ENCODE measurements at regions not wholly inside any gene's neighbourhood (a gene's known extent, or its start where the extent isn't known, plus 50 kb on each side); places are given as distances from the start of the nearest gene placed in this dataset.

GRCh38 chr4:151951671-151952050, 190.9 kb upstream of the GATB start:
- no peak overlapping the region for H3K18ac ChIP-seq (ENCODE audit: insufficient read length, low read depth, low read length)
- no peak overlapping the region for H2BK12ac ChIP-seq (ENCODE audit: insufficient read length, low read depth, low read length)
- H3K27ac ChIP-seq (ENCODE audit: insufficient read length, low read depth, low read length), result no peak overlapping the region
- no peaks in the 10 kb centered on the region for H3K79me1 ChIP-seq (ENCODE audit: insufficient read depth, low read depth, low read length, poor library complexity, severe bottlenecking)
- H3K56ac ChIP-seq (ENCODE audit: insufficient read length, low read depth, low read length), result no peak overlapping the region
- H3K79me2 ChIP-seq (ENCODE audit: insufficient read depth, low read length), result no peaks in the 10 kb centered on the region
- H3K23ac ChIP-seq (ENCODE audit: insufficient read length, low read depth, low read length), result no peak overlapping the region
- H3K4ac ChIP-seq (ENCODE audit: low read depth, low read length), result no peak overlapping the region
- peak overlapping the region in 1 of 3 experiments; percentile 38; a peak in 1 of 7 replicates for H3K27ac Mint-ChIP-seq
- H4K8ac ChIP-seq (replicated peaks; ENCODE audit: insufficient read length, low read depth, low read length), result no peak overlapping the region
- WGBS (ENCODE audit: extremely low coverage, insufficient read length, low lambda C conversion rate), result no CpG with 5 or more reads among the region's 5 CpGs
- H2BK20ac ChIP-seq (ENCODE audit: low read depth, low read length, poor library complexity, severe bottlenecking), result no peak overlapping the region
- no peaks in the 10 kb centered on the region for H3K27me3 ChIP-seq (ENCODE audit: insufficient read depth, low read length)
- H4K5ac ChIP-seq (ENCODE audit: insufficient read length, low read depth, low read length), result no peak overlapping the region
- DNase-seq, result no peak
- H3K4me1 ChIP-seq (ENCODE audit: insufficient read depth, low read length), result no peaks in the 10 kb centered on the region; the same call in 1 of the 2 replicates
- H3K14ac ChIP-seq (ENCODE audit: insufficient read depth, low read length), result no peak overlapping the region
- H3K4me2 ChIP-seq (ENCODE audit: insufficient read depth, insufficient read length, low read length), result no peak overlapping the region
- no peak overlapping the region for H3K4me3 Mint-ChIP-seq
- peaks cover 8 to 20% (median 15%) of the 10 kb centered on the region in 3 experiments; a peak in 6 of 7 replicates for H3K36me3 Mint-ChIP-seq (ENCODE audit: insufficient read depth in 1 of 3, low read depth in 3 of 3)
- H4K20me1 ChIP-seq (ENCODE audit: control insufficient read depth, insufficient read depth, insufficient read length), result no peaks in the 10 kb centered on the region
- no peak overlapping the region for H2BK5ac ChIP-seq (ENCODE audit: insufficient read length, low read length)
- peaks cover 21% of the 10 kb centered on the region in 2 experiments for H3K9me3 Mint-ChIP-seq
- H3T11ph ChIP-seq (ENCODE audit: low read length), result no peak overlapping the region
- peaks cover 8 to 9% of the 10 kb centered on the region in 2 experiments for H3K4me1 Mint-ChIP-seq
- no peak overlapping the region for H4K91ac ChIP-seq (ENCODE audit: insufficient read length, low read depth, low read length)
- no peak overlapping the region for H2BK120ac ChIP-seq (ENCODE audit: low read depth, low read length, poor library complexity, severe bottlenecking)
- no peak for TF ChIP-seq CTCF (conservative IDR thresholded peaks at IDR 0.05)
- H3K9ac ChIP-seq (ENCODE audit: extremely low read depth, insufficient read length, low read length), result no peak overlapping the region
- H2AFZ ChIP-seq (ENCODE audit: low read length), result no peak overlapping the region
- H3K27me3 Mint-ChIP-seq (ENCODE audit: low read depth), result no peaks in the 10 kb centered on the region; the same call in none of the 2 replicates
- no peaks in the 10 kb centered on the region for H3K23me2 ChIP-seq (ENCODE audit: insufficient read length, low read depth, low read length, poor library complexity, severe bottlenecking)
- no peaks in the 10 kb centered on the region for H3K9me3 ChIP-seq (ENCODE audit: control insufficient read depth, low read depth, low read length)
- no peak overlapping the region for H2AK5ac ChIP-seq (ENCODE audit: insufficient read length, low read length)
- no peak overlapping the region for H2BK15ac ChIP-seq (ENCODE audit: low read depth, low read length)
